HCT116 (cell line): ENCODE measurements at regions not wholly inside any gene's neighbourhood (a gene's known extent, or its start where the extent isn't known, plus 50 kb on each side); places are given as distances from the start of the nearest gene placed in this dataset.

Source experiments
- ATAC-seq: fragments of 200-7000 bp; cut with Tn5 transposase; 2 replicates; pipeline ENCODE4 v1.9.1; 2020; ENCODE audit warnings: mild to moderate bottlenecking, moderate library complexity
- BruUV-seq: library from RNA; stranded (reverse); fragments of 400-500 nt; replicated peaks from 2 replicates; lab custom pipeline; 2021; lab: Mats Ljungman, UMichigan
- CTCF ChIA-PET: fragments of 300-600 bp; sonication (Branson Sonifier 250); formaldehyde crosslinking; loops from one replicate; lab custom pipeline; 2021; ENCODE audit warnings: antibody characterized with exemption; lab: Charles Lee
- POLR2A ChIA-PET: fragments of 300-600, 350-600 bp; sonication (Branson Sonifier 250); formaldehyde crosslinking; loops from one replicate; lab custom pipeline; 2021; ENCODE audit warnings: antibody characterized with exemption; lab: Charles Lee
- RAD21 ChIA-PET, 2 experiments: fragments of 300-600 bp; sonication (Branson Sonifier 250); formaldehyde crosslinking; loops; one replicate each; lab custom pipeline; 2023; ENCODE audit warnings: low total read pairs in 2 of 2; ENCODE audit not compliant: uncharacterized antibody in 2 of 2, unreplicated experiment in 2 of 2, low non-redundant PET in 1 of 2; lab: Charles Lee
- DNase-seq: peaks from one replicate; pipeline ENCODE4 v3.0.0-alpha.2; 2010; ENCODE audit warnings: low read depth, low spot score
- H2AFZ ChIP-seq: fragments of 200-600 bp; shearing (Covaris generic), sonication (generic); 2 replicates; pipeline ENCODE4 v1.6.1; 2017; ENCODE audit warnings: low read depth, mixed run types, mixed read lengths, antibody characterized with exemption, low read length; ENCODE audit not compliant: poor library complexity, severe bottlenecking
- H3K27ac ChIP-seq: 2 replicates; pipeline ENCODE4 v1.5.1; 2012; ENCODE audit warnings: low read depth, low read length
- H3K27me3 ChIP-seq: fragments of 200-600 bp; sonication (generic); 2 replicates; pipeline ENCODE4 v1.6.1; 2016; ENCODE audit warnings: mixed run types, low read length, mixed read lengths; ENCODE audit not compliant: insufficient read depth
- H3K36me3 ChIP-seq, 2 experiments: fragments of 200-500 bp in 1 of 2; fragments of 200-600 bp in 1 of 2; sonication (Bioruptor generic) in 1 of 2; sonication (generic) in 1 of 2; 2 replicates each; pipeline versions ENCODE4 v1.5.1 to v1.6.1; 2014 to 2016; ENCODE audit warnings: low read length in 2 of 2, inconsistent platforms in 1 of 2, mixed read lengths in 1 of 2, mixed run types in 1 of 2; ENCODE audit not compliant: insufficient read depth in 2 of 2, control insufficient read depth in 1 of 2
- H3K4me1 ChIP-seq, 2 experiments: fragments of 200-600 bp in 1 of 2; sonication (generic) in 1 of 2; 2 replicates each; pipeline versions ENCODE4 v1.5.1 to v1.6.1; 2012 to 2017; ENCODE audit warnings: low read length in 2 of 2, inconsistent platforms in 1 of 2, mild to moderate bottlenecking in 1 of 2, mixed read lengths in 1 of 2, mixed run types in 1 of 2, moderate library complexity in 1 of 2; ENCODE audit not compliant: insufficient read depth in 2 of 2, control insufficient read depth in 1 of 2
- H3K4me2 ChIP-seq: fragments of 200-600 bp; sonication (generic); 2 replicates; pipeline ENCODE4 v1.6.1; 2017; ENCODE audit warnings: mixed run types, low read length, mixed read lengths
- H3K4me3 ChIP-seq, 2 experiments: fragments of 200-600 bp in 1 of 2; sonication (generic) in 1 of 2; replicated peaks in 1 of 2; 2 replicates each; pipeline ENCODE4 v1.5.1; 2011 to 2016; ENCODE audit warnings: low read length in 2 of 2, control low read depth in 1 of 2, low read depth in 1 of 2, mild to moderate bottlenecking in 1 of 2, mixed read lengths in 1 of 2, mixed run types in 1 of 2
- H3K79me2 ChIP-seq: fragments of 200-600 bp; sonication (generic); 2 replicates; pipeline ENCODE4 v1.6.1; 2017; ENCODE audit warnings: mild to moderate bottlenecking, mixed run types, low read length, moderate library complexity, mixed read lengths; ENCODE audit not compliant: insufficient read depth
- H3K9ac ChIP-seq: fragments of 200-600 bp; sonication (generic); 2 replicates; pipeline ENCODE4 v1.6.1; 2016; ENCODE audit warnings: low read length, mixed read lengths
- H3K9me2 ChIP-seq: fragments of 200-600 bp; sonication (generic), shearing (Covaris generic); 2 replicates; pipeline ENCODE4 v1.6.1; 2017; ENCODE audit warnings: mixed run types, mild to moderate bottlenecking, moderate library complexity; ENCODE audit not compliant: insufficient read depth
- H3K9me3 ChIP-seq, 2 experiments: fragments of 200-500 bp in 1 of 2; fragments of 200-600 bp in 1 of 2; sonication (Bioruptor generic) in 1 of 2; sonication (generic) in 1 of 2; 2 replicates each; pipeline ENCODE4 v1.6.1; 2014 to 2017; ENCODE audit warnings: low read length in 2 of 2, mixed read lengths in 2 of 2, inconsistent platforms in 1 of 2, low read depth in 1 of 2, mild to moderate bottlenecking in 1 of 2, mixed run types in 1 of 2, moderate library complexity in 1 of 2; ENCODE audit not compliant: control insufficient read depth in 1 of 2, insufficient read depth in 1 of 2
- H4K20me1 ChIP-seq: fragments of 200-600 bp; sonication (generic), shearing (Covaris generic); 2 replicates; pipeline ENCODE4 v1.6.1; 2017; ENCODE audit warnings: mixed run types, mild to moderate bottlenecking, moderate library complexity; ENCODE audit not compliant: insufficient read depth
- CTCF ChIP-seq, 3 experiments: fragments of 200-600 bp in 1 of 3; sonication (generic) in 1 of 3; IDR thresholded peaks in 2 of 3; conservative IDR thresholded peaks in 1 of 3; 2 replicates each; pipeline ENCODE4 v1.5.1; 2012 to 2017; ENCODE audit warnings: low read depth in 2 of 3, low read length in 2 of 3, antibody characterized with exemption in 1 of 3, borderline replicate concordance in 1 of 3, control low read depth in 1 of 3, mild to moderate bottlenecking in 1 of 3, mixed read lengths in 1 of 3, mixed run types in 1 of 3, moderate library complexity in 1 of 3; ENCODE audit not compliant: insufficient read depth in 1 of 3
- EGR1 ChIP-seq: IDR thresholded peaks from 2 replicates; pipeline ENCODE4 v1.6.1; 2012; ENCODE audit warnings: low read depth
- ELF1 ChIP-seq: IDR thresholded peaks from 2 replicates; pipeline ENCODE4 v1.6.1; 2012; ENCODE audit warnings: low read depth, borderline replicate concordance
- EZH2 ChIP-seq: fragments of 200-600 bp; sonication (generic); IDR thresholded peaks from 2 replicates; pipeline ENCODE4 v1.6.1; 2017; ENCODE audit warnings: antibody characterized with exemption, mixed run types
- POLR2A ChIP-seq: IDR thresholded peaks from 2 replicates; pipeline ENCODE4 v1.7.0; 2011; ENCODE audit warnings: borderline replicate concordance; ENCODE audit not compliant: insufficient read depth, insufficient read length; ENCODE audit errors: extremely low read depth
- RAD21 ChIP-seq: IDR thresholded peaks from 2 replicates; pipeline ENCODE4 v1.6.1; 2012; ENCODE audit warnings: low read depth, mild to moderate bottlenecking
- TCF7L2 ChIP-seq: IDR thresholded peaks from 2 replicates; pipeline ENCODE4 v1.7.0; 2011; ENCODE audit warnings: borderline replicate concordance, inconsistent platforms; ENCODE audit not compliant: insufficient read depth, insufficient read length; ENCODE audit errors: extremely low read depth
- ZFX ChIP-seq: fragments of 450-650 bp; IDR thresholded peaks from 2 replicates; pipeline ENCODE4 v1.6.1; 2017
- intact Hi-C: fragments of 100-400 bp; cut with micrococcal nuclease; formaldehyde crosslinking; loops from 2 replicates; pipeline ENCODE4 v1.10.0; 2022
- TF ChIP-seq, protein P1 (sequence below): IDR thresholded peaks from 2 replicates; pipeline ENCODE4 v1.6.1; 2011; ENCODE audit warnings: mild to moderate bottlenecking, low read length, moderate library complexity; ENCODE audit not compliant: insufficient replicate concordance; ENCODE audit errors: extremely low read depth

DNA sequence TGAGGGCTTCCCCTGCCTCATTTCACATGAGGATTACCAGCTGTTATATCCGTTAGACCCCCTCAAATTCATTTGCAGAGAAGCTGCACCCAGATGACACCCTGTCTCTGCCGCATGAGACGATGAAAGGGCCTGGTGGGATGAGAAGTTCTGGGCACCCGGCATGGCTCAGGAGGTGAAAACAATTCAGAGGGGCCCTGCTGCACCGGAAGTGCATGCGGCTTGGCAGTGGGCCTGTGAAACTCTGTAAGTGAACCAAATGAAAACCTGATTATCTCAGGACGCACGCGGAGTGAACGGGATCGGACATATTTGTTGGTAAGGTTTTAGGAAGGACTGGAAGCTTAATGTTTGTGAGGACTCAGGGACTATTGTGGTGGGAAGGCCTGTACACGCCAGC is 511.2 kb downstream of the TCERG1L start:
- Histone ChIP-seq H3K27ac (no peak overlapping the region), H3K9me3 (no peaks in the 10 kb centered on the region), H4K20me1 (no peaks in the 10 kb centered on the region), H3K4me1 (no peaks in the 10 kb centered on the region), H3K27me3 (no peaks in the 10 kb centered on the region), H3K79me2 (no peaks in the 10 kb centered on the region), H3K9me2 (no peaks in the 10 kb centered on the region), H3K4me3 (no peak overlapping the region), H2AFZ (no peak overlapping the region), H3K4me2 (no peak overlapping the region), H3K36me3 (no peaks in the 10 kb centered on the region), H3K9ac (no peak overlapping the region)
- ChIA-PET CTCF (no interaction called here), POLR2A (no interaction called here), RAD21 (no interaction called here)
- DNase-seq (no peak), ATAC-seq (no peak)
- no TSS peak for BruUV-seq
- intact Hi-C loops: no loop called here
- no peak for TF ChIP-seq ELF1
- no peak for TF ChIP-seq CTCF (IDR thresholded peaks at IDR 0.05 in 2 of 3, conservative IDR thresholded peaks at IDR 0.05 in 1 of 3; ENCODE audit: borderline replicate concordance in 1 of 3, insufficient read depth in 1 of 3, low read depth in 2 of 3, low read length in 2 of 3)
- no peak for TF ChIP-seq RAD21
- TF ChIP-seq EZH2: no peak
- TF ChIP-seq EGR1: no peak
- TF ChIP-seq, protein P1, sequence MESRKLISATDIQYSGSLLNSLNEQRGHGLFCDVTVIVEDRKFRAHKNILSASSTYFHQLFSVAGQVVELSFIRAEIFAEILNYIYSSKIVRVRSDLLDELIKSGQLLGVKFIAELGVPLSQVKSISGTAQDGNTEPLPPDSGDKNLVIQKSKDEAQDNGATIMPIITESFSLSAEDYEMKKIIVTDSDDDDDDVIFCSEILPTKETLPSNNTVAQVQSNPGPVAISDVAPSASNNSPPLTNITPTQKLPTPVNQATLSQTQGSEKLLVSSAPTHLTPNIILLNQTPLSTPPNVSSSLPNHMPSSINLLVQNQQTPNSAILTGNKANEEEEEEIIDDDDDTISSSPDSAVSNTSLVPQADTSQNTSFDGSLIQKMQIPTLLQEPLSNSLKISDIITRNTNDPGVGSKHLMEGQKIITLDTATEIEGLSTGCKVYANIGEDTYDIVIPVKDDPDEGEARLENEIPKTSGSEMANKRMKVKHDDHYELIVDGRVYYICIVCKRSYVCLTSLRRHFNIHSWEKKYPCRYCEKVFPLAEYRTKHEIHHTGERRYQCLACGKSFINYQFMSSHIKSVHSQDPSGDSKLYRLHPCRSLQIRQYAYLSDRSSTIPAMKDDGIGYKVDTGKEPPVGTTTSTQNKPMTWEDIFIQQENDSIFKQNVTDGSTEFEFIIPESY: no peak
- TF ChIP-seq POLR2A: no peak
- no peak for TF ChIP-seq ZFX
- no peak for TF ChIP-seq TCF7L2
